ENCODE measurements at regions not wholly inside any gene's neighbourhood (a gene's known extent, or its start where the extent isn't known, plus 50 kb on each side); places are given as distances from the start of the nearest gene placed in this dataset.
"Not testable (repeated sequence)": the region's sequence is repeated elsewhere in the genome, so short reads cannot be mapped to it uniquely, and the experiment has no call there.

DNA sequence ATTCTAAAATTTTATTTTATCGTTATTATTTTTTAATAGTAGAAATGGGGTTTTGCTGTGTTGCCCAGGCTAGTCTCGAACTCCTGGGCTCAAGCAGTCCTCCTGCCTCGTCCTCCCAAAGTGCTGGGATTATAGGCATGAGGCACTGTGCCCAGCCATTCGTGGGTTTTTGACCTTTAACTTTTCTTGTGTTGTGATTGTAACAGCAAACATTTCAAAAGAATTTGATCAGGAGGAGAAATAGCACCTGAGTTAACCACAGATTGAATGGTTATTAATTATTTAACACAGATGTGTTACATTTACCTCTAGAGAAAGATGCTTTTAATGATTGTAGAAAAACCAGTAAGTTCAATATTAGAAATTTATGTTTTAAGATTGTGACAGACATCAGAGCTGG, 132.0 kb downstream of the HAUS1 start:
- no peak for DNase-seq

GRCh38 chr18:46237891-46238290, 133.7 kb downstream of the HAUS1 start:
- DNase-seq, result no peak

- DNase-seq, result no peak
These were observed 135.4 kb downstream of the HAUS1 start for GRCh38 chr18:46239549-46239948.

DNA sequence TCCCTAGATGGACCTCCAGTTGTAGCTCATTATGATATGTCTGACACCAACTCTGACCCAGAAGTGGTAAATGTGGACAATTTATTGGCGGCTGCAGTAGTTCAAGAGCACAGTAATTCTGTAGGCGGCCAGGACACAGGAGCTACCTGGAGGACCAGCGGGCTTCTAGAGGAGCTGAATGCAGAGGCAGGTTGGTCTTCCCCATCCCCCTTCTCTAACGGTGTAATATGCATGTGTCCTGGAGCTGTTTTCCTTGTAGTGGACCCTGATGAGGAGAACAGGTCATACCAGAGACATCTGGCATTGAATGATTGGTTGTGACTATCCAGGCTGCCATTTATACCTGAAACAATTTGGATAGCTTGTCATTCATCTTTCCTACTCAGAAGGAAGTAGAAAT, 135.8 kb downstream of the HAUS1 start:
- no peak for DNase-seq

- not testable (repeated sequence) for DNase-seq
These were observed 137.2 kb downstream of the HAUS1 start for GRCh38 chr18:46241393-46241792.

- no peak for DNase-seq
These were observed 138.0 kb downstream of the HAUS1 start for GRCh38 chr18:46242183-46242582.

GRCh38 chr18:46243095-46243494, 138.9 kb downstream of the HAUS1 start:
- no peak for DNase-seq

DNA sequence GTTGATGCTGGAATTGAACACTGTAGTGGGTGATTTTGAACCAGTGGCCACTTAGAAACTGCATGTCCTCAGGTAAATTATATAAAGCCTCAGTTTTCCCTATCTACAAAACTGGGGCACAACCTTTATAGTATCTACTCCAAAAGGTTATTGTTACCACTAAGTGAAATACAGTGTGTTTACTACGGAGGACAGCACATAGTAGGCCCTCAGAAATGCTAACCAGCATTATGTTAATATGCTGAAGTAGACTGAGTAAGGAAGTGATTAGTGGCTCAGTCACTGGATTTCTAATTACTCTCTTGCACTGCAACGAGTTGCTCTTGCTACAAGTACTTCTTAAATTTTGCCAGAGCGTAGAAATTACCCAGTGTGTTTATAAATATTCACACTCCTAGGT, 139.5 kb downstream of the HAUS1 start:
- no peak for DNase-seq

DNA sequence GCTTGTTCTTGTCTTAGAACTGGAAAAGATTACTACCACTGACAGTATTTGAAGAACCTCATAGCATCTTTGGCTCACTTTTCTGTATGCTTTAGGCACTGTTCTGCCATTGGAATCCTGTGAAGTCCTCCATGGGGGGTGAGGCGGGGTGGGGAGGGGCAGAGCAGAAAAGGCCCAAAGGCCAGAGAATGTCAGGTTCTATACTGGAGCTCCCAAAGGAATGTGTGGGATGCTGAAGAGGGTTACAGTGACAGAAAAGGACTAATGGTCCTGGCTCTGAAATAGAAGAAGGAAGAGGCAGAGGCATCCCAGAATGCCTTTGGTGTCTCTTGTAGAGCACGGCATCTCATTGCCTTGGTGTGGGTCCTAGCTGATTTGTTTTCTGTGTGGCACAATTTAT, 141.9 kb downstream of the HAUS1 start:
- no peak for DNase-seq

- DNase-seq, result no peak
These were observed 143.8 kb downstream of the HAUS1 start for GRCh38 chr18:46247942-46248341.

DNA sequence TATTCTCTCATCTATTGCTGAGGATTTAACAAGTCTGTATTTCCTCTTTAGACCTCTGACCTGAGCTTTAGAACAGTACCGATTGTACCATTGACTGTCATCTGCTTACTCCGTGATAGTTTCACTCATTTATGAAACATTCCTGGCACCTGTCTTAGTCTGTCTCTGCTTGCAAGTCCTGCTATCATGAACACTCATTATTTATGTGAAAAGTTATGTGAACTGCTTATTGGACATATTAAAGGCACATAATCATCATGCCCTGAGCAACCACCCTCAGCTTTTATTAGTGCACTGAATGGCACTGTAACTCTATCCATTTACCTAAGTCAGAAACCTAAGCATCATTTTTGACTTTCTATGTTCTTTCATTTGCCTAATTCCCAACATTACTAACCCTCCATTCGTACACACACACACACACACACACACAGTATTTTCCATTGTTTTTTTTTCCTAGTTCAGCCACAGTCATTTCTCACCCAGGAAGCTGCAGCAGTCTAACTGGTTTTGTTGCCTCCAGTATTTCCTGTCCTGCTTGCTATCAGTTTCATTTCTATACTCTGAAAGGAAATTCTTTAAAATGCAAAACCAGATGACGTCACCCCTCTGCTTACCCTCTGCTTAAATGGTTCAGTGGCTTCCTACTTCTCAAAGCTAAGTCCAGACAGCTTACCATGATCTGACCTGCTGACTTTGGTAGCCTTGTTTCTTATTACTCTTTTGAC, 146.1 kb downstream of the HAUS1 start:
- DNase-seq, result peak; percentile 29

DNA sequence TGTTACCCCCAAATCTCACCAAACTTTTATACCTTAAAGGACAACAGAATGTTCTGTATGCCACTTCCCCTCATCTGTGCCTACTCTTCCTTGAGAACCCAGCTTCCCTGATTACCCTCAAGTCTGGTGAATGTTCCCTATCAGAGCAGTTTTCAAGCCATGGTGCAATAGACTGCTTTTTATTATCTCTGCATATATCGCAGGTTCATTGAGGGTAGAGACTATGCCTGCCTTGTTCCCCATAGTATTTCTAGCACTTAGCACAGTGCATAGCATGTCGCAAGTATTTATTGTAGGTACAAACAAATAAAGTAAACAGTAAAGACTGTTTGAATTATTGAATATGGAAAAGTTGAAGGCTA, 146.6 kb downstream of the HAUS1 start:
- DNase-seq, result no peak

DNA sequence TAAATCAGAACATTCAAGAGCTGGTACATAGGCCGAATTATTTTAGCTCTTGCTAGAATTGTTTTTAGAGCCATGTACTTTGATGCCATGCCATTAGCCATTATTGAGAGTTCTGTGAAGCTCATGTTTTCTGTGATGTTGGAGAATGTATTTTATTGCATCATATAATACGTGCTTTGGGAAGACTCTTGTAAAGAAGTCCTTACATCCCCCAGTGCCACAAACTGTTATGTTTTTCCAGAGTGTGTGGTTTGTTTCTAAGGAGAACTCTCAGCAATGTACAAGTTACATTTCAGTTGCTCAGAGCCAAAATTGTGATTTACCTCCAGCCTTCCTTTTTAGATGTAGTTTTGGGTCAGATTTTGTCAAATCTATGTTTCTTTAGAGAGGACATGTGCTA, 148.6 kb downstream of the HAUS1 start:
- DNase-seq, result no peak

GRCh38 chr18:46253498-46253897, 149.3 kb downstream of the HAUS1 start:
- DNase-seq, result no peak

- DNase-seq, result no peak
These were observed 151.9 kb downstream of the HAUS1 start for GRCh38 chr18:46256078-46256477.

GRCh38 chr18:46257366-46257765, 153.2 kb downstream of the HAUS1 start:
- no peak for DNase-seq

DNA sequence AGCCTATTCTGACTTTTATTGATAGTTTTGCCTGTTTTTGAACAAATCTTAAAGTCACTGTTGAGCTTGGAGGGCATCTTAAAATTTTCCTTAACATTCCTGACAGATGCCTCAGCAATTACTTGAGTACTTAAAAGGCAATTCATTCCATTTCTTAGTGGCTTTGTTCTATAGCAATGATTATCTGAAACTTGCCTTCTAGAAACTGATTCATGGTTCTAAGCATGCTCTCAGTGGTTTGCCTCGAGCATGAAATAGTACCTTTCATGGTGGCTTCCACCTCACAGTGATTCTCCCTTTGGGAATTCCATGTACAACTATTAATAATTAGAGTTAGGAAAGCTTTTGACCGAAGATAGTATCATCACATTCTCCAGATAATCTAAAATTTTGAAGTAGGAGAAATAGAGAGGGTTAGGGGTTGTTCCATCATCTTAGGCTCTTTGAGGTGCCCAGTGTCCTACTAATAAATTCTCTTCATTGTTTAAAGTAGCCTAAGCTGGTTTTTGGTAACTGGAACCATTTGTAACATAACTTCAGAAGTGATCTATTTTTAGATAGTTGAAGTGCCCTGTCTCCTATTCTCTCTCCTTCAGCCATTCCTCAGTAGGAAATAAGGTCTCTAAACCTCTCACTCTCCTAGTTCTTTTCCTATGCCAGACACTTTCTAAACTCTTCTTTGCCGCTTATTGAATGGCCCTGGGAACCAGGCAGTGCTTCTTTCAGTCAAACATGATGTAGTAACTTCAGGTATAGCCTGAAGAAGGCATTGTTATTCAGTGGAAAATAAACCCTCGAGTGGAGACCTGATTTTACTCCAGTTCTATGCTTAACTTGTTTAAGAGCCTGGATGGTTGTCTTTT, 156.1 kb downstream of the HAUS1 start:
- no peak for DNase-seq

- DNase-seq, result no peak
These were observed 156.6 kb downstream of the HAUS1 start for GRCh38 chr18:46260879-46261143.

DNA sequence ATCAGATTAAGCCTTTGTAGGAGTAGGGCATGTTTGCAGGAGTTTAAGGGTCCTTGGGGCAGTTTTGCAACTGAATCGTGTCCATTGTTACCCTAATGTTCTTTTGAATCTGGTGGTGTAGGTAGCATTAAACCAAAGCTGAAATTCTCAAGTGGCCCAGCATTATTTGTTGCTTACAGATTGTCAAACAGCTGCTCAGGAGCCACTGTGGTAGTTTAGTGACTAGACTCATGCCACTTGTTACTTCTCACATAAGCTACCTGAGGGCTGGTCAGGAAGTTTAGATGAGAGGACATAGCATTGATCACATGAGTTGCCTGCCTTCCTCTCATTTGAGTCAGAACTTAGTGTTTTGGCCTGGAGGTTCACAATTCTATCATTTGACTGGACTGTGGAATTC, 157.6 kb downstream of the HAUS1 start:
- no peak for DNase-seq

GRCh38 chr18:46262856-46263255, 158.7 kb downstream of the HAUS1 start:
- no peak for DNase-seq

DNA sequence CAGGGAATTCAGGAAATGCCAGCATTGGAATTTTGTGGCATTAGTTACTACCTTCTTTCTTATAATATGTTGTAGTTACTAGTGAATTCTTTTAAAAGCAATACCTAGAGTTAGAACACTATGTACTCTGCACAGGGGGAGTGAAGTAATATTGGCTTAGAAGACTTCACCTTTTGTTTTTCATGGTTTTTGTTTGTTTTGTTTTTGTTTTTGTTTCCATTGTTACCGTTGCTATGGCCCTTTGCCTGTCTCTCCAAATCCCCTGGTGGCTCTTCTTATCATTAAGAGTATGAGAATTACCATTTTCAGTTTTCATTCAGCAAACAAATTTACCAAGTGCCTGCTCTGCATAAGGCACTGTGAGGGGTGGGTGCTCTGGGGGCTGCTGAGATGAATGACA, 160.1 kb downstream of the HAUS1 start:
- DNase-seq, result no peak

DNA sequence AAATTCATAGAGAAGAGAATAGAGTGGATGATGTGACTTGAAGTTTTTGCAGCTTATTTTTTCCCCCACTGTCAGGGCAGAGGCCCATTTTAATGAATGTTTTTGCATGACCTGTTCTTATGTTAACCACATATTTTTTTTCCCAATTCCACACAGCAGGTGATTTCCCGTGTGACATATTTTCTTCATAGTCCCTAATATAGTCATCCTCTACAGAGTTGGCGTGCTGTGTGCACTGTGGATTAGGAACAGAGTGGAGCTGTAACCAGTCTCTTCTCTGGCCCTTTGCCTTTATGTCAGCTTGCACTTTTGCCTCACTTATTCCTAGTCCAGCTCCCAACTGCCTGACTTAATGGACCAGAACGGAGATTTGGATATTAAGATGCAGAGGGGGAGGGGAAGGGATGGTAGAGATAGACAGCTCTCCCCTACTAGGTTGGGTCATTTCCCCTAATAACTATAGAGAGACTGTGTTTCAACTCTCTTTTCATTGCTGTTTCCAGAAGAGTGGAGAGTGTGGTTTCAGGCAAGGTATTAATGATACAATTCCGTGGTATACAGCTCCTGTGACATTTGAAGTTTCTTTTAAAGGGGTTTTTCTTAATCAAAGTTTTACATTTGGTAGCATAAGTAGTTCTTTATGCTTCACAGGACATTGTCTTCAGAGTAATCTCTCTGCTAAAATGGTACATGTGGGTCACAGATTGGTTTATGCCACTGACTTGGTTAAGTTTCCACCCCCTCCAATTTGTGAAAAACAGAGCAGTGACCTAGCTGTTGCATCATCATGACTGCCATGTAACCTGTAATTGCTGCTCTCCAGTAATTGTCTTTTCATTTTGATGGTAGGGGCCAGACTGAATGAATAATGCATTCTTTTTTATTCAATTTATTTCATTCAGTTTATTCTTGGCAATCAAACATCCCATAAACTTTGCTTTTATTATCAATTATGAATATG, 161.3 kb downstream of the HAUS1 start:
- DNase-seq, result no peak

GRCh38 chr18:46266473-46266872, 162.3 kb downstream of the HAUS1 start:
- DNase-seq, result no peak

GRCh38 chr18:46268671-46269070, 164.5 kb downstream of the HAUS1 start:
- DNase-seq, result no peak
